ENCODE measurements at regions not wholly inside any gene's neighbourhood (a gene's known extent, or its start where the extent isn't known, plus 50 kb on each side); places are given as distances from the start of the nearest gene placed in this dataset.
"Not testable (repeated sequence)": the region's sequence is repeated elsewhere in the genome, so short reads cannot be mapped to it uniquely, and the experiment has no call there.

DNA sequence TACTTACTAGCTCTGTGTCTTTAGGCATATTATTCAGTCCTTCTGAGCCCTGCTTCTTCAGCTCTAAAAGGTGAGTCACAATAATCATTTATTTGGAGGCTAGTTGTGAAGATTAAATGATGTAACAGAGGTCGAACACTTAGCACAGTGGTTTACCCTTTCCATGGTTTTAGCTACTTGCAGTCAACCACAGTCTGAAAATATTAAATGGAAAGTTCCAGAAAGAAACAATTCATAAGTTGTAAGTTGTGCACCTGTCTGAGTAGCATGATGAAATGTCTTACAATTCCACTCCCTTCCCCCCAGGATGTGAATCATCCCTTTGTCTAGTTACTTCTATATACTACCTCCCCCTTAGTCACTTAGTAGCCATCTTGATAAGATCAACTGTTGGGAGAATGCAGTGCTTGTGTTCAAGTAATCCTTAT, 217.6 kb upstream of the THUMPD2 start:
- DNase-seq, result no peak

DNA sequence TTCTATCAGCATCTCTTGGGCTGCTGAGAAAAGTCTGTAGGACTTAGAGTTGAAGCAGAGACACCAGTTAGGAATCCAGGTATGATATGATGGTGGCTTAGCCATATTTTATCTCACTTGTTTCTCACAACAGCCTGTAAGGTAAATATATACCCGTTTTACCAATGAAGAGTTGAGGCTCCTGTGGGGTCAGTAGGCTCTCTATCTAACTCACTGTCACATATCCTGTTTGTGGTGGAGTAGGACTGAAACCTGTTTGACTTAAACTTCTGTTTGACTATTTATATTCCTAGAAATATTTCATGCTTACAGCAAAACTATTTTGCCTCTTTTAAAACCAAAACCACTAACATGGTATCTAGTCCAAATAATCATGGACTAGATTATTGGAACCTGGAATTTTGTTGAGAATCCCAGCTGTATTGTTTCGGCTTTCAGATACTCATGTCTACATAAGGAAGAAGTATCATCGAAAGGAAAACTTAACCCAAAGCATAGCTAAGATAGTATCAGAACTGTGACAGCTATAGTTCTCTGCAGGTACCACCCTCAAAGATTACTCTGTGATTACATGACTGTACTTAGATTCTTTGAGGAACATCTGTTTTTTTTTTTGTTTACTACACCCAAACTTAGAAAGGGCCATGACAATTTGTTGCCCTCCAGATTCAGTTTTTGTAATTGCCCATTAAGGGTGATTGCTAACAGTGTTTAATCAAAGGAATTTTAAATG, 216.1 kb upstream of the THUMPD2 start:
- DNase-seq, result no peak

DNA sequence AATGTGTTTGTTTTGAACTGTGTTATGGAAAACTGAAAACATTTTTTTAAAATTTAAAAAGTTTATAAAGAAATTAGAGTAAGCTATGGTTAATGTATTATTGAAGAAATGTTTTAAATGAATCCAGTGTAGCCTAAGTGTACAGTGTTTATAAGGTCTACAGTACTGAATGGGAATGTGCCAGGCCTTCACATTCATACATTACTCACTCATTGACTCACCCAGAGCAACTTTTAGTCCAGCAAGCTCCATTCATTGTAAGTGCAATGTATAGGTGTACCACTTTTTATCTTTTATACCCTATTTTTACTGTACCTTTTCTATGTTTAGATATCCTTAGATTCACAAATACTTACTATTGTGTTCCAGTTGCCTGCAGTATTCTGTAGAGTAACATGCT, 215.1 kb upstream of the THUMPD2 start:
- no peak for DNase-seq

DNA sequence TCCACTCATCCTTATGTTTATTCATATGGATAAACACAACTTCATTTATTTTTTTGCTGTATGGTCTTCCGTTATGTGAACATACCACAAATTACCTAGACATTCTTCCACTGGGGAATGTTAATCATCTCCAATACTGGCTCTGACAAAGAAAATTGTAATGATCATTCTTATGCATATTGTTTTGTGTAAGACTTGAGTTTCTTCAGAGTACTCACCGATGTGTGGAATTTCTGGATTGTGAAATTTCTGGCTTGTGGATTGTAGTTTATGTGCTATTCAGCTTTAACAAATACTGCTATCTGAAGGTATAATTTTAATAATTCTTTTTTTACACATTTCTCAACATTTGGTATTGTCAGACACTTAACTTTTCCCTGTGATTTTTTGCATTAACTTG, 212.2 kb upstream of the THUMPD2 start:
- no peak for DNase-seq

DNA sequence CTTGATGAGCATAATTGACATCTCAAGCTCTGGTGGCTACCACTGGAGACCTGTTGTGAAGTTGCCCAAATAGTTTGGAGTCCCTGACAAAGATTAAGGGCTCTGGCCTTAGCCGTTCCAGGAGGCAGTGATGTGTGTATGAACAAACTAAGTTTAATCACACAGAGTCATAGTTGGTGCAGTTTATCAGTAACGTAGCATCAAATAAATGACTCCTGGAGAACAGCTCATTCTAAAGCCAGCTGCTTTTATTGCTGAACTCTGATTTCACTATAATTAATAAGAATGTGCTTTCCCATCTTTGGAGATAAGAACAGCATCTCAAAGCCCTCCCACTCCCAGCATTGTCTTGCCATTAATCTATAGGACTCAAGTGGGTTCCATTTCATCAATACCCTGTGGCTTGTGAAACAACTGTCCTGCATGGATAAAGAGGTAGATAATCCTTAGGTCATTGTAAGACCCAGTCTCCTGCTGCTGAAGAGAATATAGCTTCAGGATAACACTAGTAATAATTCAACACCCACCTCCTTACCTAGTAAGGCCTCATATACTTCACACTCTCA, 211.4 kb upstream of the THUMPD2 start:
- no peak for DNase-seq

DNA sequence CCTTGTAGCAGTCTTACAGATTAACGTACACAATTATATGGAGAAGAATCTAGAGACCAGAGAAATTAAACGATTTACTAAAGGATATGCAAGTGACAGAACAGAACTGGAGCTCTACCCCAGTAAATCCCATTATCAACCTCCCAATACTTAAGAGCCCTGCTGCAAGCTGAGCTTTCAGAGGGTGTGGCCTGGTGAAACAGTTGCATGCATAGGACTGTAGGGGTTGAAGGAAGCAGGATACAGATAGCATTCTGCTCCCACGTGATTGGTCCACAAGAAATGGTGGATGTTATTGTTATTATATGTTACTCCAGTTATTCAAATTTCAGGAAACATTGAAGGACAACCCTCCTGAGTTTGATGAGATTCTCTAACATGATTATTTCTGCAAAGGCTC, 210.8 kb upstream of the THUMPD2 start:
- DNase-seq, result no peak

DNA sequence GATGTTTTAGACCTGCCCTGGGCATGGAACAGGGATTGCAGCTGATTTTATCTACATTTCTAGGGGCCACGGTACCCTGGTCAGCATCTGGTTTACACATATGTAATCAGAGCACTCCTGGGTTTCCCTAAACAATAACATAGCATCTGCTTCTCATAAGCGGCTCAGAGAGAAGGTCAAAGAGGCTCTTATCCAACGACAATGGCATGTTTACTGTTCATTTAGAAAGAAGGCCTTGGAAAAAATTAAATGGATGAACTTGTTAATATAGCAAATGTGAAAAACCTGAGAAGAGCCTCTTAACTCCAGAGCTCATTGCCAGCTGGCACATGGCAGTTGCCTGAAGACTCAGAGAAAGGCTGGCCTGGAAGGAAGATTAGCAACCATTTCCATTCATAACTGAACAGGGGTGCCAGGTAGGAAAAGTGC, 202.8 kb upstream of the THUMPD2 start:
- DNase-seq, result peak; percentile 97

DNA sequence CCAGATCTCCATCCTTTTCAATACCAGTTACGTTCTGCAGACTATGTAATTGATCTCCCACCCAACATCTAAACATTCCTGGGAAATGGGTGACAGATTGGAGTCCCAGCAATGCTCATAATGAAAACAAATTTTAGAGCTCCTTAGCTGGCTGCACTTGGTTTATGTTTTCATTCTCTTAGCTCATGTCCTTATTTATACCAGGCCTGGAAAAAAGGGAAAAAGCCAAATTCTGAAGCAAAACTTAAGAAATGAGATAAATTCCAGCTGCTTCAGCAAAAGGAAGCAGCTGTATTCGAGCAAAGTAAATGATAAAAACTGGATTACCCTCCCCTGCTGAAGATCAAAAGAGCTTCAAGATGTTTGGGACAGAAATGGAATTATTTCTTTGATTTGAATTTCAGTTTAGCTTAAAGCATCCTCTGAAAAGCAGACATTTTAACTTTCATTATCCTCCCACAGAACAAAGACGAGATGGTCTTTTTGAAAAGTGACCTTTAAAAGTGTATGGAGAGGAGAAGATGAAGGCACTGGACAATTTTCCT, 196.5 kb upstream of the THUMPD2 start:
- DNase-seq, result no peak

DNA sequence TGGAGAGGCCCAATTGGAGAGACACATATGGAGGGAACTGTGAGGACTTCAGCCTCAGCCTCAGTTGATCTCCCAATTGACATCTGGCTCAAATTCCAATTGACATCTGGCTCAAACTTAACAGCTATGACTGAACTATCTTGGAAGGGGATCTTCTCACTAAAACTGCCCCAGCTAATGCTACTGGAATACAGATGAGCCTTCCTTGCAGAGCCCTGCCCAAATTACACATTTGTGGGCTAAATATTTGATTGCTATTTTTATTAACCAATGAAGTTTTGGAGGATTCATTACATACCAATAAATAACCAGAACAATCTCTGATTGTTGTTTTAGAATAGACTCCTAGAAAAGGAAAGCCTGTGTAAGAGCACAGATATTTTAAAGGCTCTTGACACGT, 189.0 kb upstream of the THUMPD2 start:
- DNase-seq, result no peak

DNA sequence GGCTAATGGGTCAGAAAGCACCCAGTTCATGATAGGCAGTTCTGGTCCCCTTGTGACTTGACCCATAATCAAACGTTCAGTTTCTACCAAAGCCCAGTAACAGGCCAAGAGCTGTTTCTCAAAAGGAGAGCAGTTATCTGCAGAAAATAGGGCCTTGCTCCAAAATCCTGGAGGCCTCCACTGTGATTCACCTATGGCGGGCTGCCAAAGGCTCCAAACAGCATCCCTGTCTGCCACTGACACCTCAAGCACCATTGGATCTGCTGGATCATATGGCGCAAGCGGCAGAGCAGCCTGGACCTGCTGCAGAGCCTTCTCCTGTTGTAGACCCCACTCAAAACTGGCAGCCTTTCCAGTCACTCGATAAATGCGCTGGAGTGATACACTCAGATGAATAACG, 181.6 kb upstream of the THUMPD2 start:
- not testable (repeated sequence) for DNase-seq

DNA sequence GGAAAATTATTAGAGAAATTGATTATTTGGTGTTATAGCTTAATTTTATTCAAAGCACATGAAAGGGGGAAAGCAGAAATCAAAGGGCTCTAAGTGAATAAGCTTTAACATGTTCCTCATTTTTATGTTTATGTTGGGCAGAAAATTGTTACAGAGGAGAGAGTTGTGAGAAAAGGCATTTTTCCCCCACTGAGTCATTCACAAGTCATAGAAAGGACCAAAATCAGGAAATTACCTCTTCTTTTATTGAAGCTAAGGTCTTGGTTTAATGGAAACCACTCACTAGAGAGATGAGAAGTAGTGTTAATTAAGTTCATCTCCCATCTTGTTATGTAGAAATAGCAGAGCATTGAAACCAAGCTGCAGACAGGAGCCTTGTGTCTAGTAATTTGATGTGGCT, 175.3 kb upstream of the THUMPD2 start:
- no peak for DNase-seq

DNA sequence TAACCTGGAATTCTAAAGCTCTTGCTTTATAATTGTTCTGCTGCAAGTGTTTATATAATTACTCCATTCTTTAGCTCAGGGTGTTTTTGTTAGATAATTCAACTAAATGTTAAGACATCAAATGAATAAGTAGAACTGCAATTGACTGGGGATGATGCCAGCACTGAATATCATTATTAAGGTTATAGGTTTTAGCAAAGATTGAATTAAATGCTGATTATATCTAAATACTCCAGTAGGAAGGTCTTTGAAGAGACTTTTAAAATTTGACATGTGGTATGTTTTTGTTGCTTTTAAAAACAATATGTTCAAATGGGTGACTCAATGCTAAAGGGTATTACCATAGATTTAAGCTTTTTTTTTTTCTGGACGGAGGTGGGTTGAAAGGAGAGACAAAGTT, 170.1 kb upstream of the THUMPD2 start:
- DNase-seq, result no peak

DNA sequence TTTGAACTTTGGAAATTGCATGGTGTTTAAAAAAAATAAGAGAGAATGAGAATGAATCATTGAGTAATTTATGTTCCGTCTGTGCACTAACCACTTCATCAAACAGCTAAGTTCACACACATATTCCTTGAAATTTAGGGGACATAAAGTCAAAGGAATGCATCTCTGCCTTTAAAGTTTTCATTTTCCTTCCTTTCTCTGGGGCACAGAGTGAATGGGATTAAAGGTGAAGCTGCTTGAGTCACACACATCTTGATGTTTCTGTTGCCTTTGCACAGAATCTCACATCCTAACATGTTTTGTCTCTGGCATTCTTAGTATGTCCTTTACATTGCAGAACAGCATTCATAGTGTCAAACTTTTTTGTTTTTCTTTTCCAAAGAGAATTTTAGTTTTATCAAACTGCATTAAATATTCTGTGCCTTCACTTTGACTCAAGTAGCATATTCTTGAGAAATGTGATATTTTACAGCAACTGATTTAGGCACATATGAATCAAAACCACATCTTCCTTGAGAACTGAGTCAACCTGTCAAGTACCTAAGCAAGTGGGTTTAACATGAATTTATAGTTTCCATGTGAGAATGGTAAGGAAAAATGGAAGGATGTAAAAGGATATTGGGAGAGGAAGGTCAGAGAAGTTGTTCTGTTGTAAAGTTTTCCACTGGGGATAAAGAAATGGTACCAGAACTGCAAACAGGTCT, 169.1 kb upstream of the THUMPD2 start:
- DNase-seq, result no peak

DNA sequence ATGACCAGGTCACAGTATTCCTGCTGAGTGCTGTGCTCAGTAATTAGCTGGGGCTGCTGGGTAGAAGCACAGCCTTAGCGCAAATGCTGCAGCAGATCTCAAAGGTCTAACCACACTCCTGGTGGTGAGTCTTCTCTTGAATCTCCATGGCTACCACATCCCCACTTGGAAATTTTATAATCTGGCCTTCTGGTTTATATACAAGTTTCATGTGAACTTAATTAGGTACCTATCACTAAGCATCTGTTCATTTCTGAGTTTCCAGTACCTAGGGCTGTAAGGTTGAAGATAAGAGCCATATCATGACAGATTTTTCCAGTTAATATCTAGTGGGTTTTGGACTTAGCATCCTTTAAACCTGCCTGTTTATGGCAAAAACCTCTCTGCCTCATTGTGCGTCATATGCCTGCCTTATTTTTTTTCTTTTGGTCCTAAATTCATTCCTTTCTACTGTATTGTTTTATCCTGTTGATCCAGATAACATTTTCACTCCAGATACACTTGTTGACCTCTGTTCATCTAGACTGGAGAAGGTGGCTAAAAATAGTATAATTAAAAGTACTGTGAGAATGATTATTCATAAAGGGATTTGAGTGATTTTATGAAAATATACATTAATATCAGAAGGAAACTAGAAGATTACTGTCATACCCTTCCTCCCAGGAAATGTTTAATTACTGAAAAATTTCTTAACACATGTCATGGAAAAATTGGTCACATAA, 168.4 kb upstream of the THUMPD2 start:
- DNase-seq, result no peak

DNA sequence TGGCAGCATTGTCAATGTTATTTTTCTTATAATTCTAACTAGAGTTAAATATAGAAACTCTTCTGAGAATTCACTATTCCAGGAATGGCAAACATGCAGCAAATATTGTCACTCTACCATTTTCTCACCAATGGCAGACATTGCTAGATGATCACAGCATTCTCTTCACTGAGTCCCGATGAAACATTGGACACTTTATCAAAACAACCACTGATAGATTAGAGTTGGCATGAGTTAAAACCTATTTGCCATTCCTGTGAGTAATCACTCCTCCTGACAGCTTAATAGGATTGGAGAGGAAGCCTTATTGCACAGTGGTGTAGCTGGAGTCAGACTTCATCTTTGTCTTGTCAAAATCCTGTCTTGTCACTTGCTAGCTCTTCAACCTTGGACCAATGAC, 163.9 kb upstream of the THUMPD2 start:
- DNase-seq, result no peak

DNA sequence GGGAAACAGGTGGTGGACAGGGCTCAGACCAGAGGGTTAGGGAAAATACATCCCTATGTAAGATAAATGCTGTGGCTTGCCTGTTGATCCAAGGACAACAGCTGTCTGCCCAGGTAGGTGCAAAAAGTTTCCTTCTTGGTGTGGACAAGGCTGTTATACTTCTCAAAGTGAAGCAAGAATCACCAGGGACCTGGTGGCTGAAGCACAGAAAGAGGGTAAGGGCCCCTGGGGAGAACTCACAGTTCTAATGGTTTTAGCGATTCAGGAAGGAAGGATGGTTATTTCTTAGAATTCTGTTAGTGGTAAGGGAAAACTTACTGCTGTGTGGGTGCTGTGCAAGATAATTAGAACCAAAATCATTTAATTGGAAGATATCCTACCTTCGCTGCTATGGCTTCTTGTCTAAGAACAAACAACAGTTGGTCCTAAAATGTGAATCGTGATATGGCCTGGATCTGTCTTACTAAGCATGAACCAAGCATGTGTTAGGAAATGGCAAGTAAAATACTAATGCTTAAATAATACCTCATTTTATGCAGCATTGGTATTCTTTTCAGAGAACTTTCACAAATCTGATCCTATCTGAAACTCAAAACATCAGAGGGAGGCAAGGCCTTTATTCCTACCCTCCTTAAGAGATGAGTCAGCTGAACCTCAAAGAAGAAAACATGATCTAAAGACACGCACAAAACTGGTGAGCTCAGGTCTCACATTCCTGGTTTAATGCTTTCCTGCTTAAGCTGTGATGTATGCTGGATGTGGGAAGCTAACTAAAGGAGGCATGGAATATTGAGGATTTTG, 159.2 kb upstream of the THUMPD2 start:
- DNase-seq, result no peak

DNA sequence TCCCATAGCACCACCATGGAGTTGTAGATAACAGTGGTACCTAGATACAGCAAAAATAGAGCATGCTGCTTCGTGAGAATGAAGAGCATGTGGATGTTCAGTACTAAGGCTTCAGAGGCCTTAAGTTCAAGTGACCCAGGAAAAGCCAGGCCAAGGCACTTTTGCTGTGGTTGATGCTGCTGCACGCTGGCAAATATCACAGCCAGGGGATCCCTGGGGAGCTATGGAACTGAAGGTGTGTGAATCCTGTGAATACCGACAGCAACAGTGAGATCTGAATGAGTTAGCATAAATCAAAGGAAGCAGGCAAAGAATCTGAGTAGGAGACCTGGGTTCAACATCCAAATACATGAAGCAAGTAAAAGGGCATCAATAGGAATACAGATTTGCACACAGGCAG, 158.6 kb upstream of the THUMPD2 start:
- no peak for DNase-seq

DNA sequence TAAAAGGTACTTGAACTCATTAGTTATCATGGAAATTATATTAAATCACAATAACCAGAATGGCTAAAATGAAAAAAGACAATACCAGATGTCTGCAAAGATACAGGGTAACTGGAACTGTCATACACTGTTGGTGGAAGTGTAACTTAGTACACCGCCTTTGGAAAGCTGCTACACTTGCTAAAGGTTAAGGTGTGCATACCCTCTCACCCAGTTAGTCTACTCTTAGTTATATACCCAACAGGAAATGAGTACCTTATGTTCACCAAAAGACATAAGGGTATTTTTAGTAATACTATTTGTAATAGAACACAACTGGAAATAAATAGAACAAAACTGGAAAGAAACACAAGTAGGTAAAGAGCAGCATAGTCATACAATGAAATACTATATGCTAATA, 155.8 kb upstream of the THUMPD2 start:
- DNase-seq, result no peak

DNA sequence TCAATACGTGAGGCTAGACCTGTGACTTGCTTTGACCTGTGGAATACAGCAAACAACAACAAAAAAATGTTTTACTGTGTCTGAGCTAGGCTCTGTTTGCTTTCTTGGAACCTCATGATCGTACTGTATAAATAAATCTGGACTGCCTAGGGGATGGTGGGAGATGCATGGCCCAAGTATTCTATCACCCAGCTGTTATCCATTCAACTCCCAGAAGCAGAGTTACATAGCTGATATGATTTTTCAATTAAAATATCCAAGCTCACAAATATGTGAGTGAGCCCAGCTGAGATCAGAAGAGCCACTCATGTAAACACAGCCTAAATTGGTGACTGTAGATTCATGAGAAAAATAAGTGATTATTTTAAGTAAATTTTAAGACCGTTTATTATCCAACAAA, 154.1 kb upstream of the THUMPD2 start:
- DNase-seq, result no peak

DNA sequence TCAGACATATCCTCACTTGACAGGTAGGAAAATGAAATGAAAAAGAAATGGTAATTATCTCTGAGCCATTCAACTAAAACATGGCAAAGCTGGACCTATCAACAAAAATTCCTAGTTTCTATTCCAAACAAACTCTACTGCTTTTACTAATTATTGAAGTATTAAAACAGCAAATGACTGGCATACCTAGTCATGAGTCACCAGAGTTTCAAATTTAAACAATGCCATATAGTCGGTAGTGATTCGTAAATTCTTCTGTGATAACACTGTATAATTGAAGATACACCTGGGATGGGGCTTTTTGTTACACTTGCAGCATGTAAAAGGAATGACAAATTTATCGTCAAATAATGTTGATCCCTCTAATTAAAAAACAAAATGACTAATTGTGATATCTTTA, 153.1 kb upstream of the THUMPD2 start:
- no peak for DNase-seq

DNA sequence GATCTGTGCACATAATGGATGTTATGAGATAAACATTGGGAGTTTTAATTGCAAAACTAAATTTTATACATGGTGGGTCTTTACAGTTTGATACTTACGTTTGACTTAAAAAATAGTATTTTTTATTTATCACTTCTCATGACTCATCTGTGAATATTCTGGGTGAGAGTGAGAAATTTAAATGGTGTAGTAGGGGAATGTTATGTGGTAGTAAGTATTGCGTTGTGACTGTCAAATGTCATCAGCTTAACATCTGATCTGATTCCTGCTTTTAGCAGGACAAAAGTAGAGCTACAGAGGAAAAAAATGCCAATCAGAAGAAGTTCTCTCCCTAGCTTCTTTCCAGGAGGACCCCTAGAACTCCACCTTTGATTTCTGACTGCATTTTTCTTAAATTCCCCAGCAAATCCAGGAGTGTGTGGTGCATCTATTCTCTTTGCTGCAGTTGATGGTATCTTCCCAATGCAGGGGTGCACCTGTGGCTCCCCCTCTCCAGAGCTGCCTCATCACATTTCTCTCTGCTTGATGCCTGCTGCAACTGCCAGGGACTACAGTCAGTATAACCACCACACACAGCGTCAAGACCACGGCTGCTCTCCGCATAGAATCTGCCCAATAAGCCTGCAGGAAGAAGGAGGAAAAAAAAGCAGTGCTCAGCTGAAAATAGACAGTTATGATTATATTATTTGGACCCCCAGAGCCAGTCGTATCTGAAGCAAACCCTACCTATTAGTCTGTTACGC, 151.3 kb upstream of the THUMPD2 start:
- DNase-seq, result no peak

DNA sequence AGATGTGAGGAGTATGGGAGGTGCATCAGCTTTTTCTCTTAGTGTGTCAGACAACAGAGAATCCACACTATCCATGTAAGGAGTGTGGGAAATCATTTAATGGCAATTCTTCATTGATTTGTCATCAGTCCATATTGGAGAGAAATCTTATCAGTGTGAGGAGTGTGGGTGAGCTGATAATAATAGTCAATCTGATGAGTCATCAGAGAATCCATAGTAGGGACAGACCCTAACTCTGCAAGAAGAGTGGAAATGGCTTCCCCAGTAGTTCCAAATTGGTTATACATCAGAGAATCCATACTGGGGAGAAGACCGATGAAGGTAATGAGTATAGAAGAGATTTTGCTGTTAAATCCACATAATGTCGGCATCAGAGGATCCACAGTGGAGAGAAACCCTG, 150.5 kb upstream of the THUMPD2 start:
- no peak for DNase-seq
